ENCODE measurements at regions not wholly inside any gene's neighbourhood (a gene's known extent, or its start where the extent isn't known, plus 50 kb on each side); places are given as distances from the start of the nearest gene placed in this dataset.

DNA sequence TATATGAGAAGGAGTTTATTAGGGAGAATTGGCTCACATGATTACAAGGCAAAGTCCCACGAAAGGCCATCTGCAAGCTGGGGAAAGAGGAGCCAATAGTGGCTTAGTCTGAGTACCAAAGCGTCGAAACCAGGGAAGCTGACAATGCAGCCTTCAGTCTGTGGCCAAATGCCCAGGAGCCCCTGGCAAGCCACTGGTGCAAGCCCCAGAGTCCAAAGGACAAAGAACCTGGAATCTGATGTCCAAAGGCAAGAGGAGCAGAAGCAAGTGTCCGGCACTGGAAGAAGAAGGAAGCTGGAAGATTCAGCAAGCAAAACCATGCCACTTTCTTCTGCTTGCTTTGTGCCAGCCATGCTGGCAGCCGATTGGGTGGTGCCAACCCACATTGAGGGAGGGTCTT lies 74.3 kb upstream of the NPAS2 start:
- ChIA-PET CTCF (no interaction called here), POLR2A (no interaction called here)
- no peak for TF ChIP-seq CTCF (IDR thresholded peaks at IDR 0.05)
- DNase-seq (no peak), ATAC-seq (ENCODE audit: poor library complexity) (no peak)
- Mint-ChIP-seq H3K27me3 (no peaks in the 10 kb centered on the region), H3K4me1 (ENCODE audit: low read depth) (peaks cover 5% of the 10 kb centered on the region), H3K4me3 (no peak overlapping the region), H3K36me3 (ENCODE audit: low read depth) (no peaks in the 10 kb centered on the region), H3K9me3 (no peaks in the 10 kb centered on the region), H3K27ac (no peak overlapping the region)
- intact Hi-C loops (cut with DNase I, micrococcal nuclease), result no loop called here
- Histone ChIP-seq H3K4me3 (ENCODE audit: low read length) (no peak overlapping the region), H3K4me1 (ENCODE audit: insufficient read depth, low read length) (no peaks in the 10 kb centered on the region), H3K9me3 (ENCODE audit: control insufficient read depth in 1 of 2, insufficient read depth in 1 of 2, low read length in 2 of 2) (no peaks in the 10 kb centered on the region), H3K27me3 (ENCODE audit: control insufficient read depth in 1 of 2, insufficient read depth in 2 of 2, low read length in 2 of 2) (no peaks in the 10 kb centered on the region), H3K36me3 (ENCODE audit: insufficient read depth, low read length) (no peaks in the 10 kb centered on the region), H3K27ac (ENCODE audit: low read depth in 1 of 2, low read length in 2 of 2) (no peak overlapping the region)

DNA sequence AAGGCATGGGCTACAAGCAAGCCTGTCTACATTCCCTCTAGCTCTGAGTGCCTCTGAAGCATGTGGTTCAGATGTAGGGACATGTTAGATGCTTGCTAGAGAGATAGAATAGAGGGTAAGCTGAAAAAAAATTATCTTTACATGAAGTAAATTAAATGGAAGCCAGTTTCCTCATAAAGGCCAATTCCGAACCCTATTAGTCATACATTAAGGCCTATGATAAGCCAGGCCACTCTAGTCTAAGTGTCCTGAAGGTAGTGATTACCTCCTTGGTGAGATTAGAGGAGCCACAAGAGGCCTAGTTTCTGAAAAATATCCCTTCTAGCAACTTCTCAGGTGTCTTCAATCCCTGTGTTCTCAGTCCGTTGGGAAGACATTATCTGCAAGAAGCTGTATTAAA lies 72.4 kb upstream of the NPAS2 start:
- ATAC-seq (ENCODE audit: poor library complexity) (no peak), DNase-seq (no peak)
- intact Hi-C loops (cut with DNase I, micrococcal nuclease), result no loop called here
- Mint-ChIP-seq H3K4me3 (no peak overlapping the region), H3K4me1 (ENCODE audit: low read depth) (peaks cover 10% of the 10 kb centered on the region), H3K9me3 (no peaks in the 10 kb centered on the region), H3K27me3 (no peaks in the 10 kb centered on the region), H3K36me3 (ENCODE audit: low read depth) (no peaks in the 10 kb centered on the region), H3K27ac (no peak overlapping the region)
- CTCF ChIA-PET, result no interaction called here
- Histone ChIP-seq H3K27me3 (ENCODE audit: control insufficient read depth in 1 of 2, insufficient read depth in 2 of 2, low read length in 2 of 2) (no peaks in the 10 kb centered on the region), H3K4me3 (ENCODE audit: low read length) (no peak overlapping the region), H3K9me3 (ENCODE audit: control insufficient read depth in 1 of 2, insufficient read depth in 1 of 2, low read length in 2 of 2) (no peaks in the 10 kb centered on the region), H3K4me1 (ENCODE audit: insufficient read depth, low read length) (no peaks in the 10 kb centered on the region), H3K36me3 (ENCODE audit: insufficient read depth, low read length) (no peaks in the 10 kb centered on the region), H3K27ac (ENCODE audit: low read depth in 1 of 2, low read length in 2 of 2) (no peak overlapping the region)
- TF ChIP-seq CTCF (IDR thresholded peaks at IDR 0.05), result no peak
- POLR2A ChIA-PET, result no interaction called here

- no peak overlapping the region for H3K27ac Mint-ChIP-seq
- no peak for TF ChIP-seq CTCF (IDR thresholded peaks at IDR 0.05)
- Histone ChIP-seq H3K27me3 (ENCODE audit: control insufficient read depth in 1 of 2, insufficient read depth in 2 of 2, low read length in 2 of 2) (no peaks in the 10 kb centered on the region), H3K36me3 (ENCODE audit: insufficient read depth, low read length) (no peaks in the 10 kb centered on the region), H3K9me3 (ENCODE audit: control insufficient read depth in 1 of 2, insufficient read depth in 1 of 2, low read length in 2 of 2) (no peaks in the 10 kb centered on the region), H3K4me1 (ENCODE audit: insufficient read depth, low read length) (no peaks in the 10 kb centered on the region), H3K4me3 (ENCODE audit: low read length) (no peak overlapping the region), H3K27ac (ENCODE audit: low read depth in 1 of 2, low read length in 2 of 2) (no peak overlapping the region)
- ChIA-PET POLR2A (interaction anchor here (0.6 kb wide), 1 partner anchor 180 kb away, joined by 3 read pairs; no protein-coding TSS in a partner anchor), CTCF (no interaction called here)
- no peak for DNase-seq
- H3K36me3 Mint-ChIP-seq (ENCODE audit: low read depth), result no peaks in the 10 kb centered on the region
- no peaks in the 10 kb centered on the region for H3K9me3 Mint-ChIP-seq
- H3K27me3 Mint-ChIP-seq, result no peaks in the 10 kb centered on the region
- H3K4me1 Mint-ChIP-seq (ENCODE audit: low read depth), result peaks cover 14% of the 10 kb centered on the region
- ATAC-seq (ENCODE audit: poor library complexity), result no peak
- no peak overlapping the region for H3K4me3 Mint-ChIP-seq
- intact Hi-C loops (cut with DNase I, micrococcal nuclease), result no loop called here
These were observed 71.8 kb upstream of the NPAS2 start for GRCh38 chr2:100747996-100748615.
